ENCODE measurements at regions not wholly inside any gene's neighbourhood (a gene's known extent, or its start where the extent isn't known, plus 50 kb on each side); places are given as distances from the start of the nearest gene placed in this dataset.

DNA sequence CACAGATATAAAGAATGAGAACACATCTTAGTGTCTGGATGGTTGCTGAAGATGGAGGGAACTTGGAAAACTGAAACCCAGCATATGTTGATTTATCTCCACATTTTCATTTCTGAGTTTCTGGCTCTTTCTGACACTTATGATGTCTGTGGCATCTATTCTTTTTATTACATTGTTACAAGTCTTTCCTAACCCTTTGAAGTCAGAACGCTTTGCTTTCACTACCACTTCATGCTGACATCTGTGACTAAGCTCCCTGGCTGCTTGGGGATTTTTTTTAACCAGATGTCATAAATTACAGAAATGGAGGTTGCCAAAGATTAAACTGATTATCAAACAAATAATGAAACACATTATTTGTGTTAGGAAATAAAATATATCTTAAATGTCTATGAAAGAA is 188.7 kb downstream of the KITLG start:
- TF ChIP-seq, protein P1, sequence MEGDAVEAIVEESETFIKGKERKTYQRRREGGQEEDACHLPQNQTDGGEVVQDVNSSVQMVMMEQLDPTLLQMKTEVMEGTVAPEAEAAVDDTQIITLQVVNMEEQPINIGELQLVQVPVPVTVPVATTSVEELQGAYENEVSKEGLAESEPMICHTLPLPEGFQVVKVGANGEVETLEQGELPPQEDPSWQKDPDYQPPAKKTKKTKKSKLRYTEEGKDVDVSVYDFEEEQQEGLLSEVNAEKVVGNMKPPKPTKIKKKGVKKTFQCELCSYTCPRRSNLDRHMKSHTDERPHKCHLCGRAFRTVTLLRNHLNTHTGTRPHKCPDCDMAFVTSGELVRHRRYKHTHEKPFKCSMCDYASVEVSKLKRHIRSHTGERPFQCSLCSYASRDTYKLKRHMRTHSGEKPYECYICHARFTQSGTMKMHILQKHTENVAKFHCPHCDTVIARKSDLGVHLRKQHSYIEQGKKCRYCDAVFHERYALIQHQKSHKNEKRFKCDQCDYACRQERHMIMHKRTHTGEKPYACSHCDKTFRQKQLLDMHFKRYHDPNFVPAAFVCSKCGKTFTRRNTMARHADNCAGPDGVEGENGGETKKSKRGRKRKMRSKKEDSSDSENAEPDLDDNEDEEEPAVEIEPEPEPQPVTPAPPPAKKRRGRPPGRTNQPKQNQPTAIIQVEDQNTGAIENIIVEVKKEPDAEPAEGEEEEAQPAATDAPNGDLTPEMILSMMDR (IDR thresholded peaks at IDR 0.05): no peak
- TF ChIP-seq POLR2A (IDR thresholded peaks at IDR 0.05) (no peak), POLR2AphosphoS5 (IDR thresholded peaks at IDR 0.05) (no peak)
